GM19372 (cell line): ENCODE measurements at regions not wholly inside any gene's neighbourhood (a gene's known extent, or its start where the extent isn't known, plus 50 kb on each side); places are given as distances from the start of the nearest gene placed in this dataset.

Experiments
- ATAC-seq: cut with Tn5 transposase; IDR thresholded peaks from one replicate; pipeline ENCODE4 v1.9.1; 2021; ENCODE audit warnings: mild to moderate bottlenecking, low read depth, moderate library complexity; ENCODE audit not compliant: unreplicated experiment

DNA sequence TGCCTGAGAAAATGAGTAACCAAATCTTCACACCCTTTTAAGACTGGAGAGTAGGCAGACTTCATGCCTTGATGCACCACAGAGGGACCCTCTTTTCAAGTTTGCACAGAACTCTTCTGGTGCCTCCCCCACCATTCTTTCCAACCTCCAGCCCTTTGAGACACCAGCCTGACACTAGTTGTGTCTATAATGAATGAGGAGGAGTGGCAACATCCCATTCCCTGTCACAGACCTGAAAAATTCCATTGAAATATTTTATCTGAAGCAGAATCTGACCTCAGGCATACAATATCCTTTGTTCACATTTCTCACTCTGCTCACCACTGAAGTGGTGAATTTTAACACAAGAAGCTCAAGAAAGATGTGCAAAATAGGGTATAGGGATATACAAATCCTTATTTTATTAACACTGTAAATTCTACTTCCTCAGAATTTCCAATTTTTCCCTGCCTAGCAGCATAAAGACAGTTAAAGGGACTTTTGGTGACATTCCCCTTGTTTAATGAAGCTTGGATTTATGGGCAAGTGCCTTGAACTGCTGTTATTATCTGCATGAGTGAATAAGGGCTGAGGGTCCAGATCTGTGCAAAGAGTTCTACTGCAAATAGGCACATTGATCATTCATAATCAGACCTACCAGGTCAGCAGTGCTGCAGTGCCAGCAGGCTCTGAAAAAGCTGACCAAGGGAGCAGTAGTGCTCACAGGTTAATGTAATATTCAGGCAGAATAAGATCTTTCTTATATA is 149.9 kb upstream of the PAQR3 start:
- ATAC-seq, result no peak

DNA sequence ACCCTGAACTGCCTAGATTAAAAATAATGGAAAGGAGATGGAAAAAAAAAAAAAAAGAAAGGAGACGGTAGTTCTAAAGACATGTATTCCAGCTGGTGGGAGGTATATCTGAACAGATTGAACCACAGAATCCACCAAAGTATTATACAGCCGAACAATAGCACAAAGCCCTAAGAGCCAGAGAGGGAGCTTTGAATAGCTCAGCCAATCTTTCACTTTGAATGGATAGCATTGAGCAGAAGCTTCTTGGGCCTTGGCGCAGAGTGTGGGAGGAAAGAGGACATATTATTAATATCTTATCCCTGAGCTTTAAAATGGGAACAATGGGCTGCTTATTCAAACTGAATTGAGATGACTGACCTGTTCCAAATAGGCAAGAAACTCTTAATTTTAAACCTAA is 147.8 kb upstream of the PAQR3 start:
- no peak for ATAC-seq

DNA sequence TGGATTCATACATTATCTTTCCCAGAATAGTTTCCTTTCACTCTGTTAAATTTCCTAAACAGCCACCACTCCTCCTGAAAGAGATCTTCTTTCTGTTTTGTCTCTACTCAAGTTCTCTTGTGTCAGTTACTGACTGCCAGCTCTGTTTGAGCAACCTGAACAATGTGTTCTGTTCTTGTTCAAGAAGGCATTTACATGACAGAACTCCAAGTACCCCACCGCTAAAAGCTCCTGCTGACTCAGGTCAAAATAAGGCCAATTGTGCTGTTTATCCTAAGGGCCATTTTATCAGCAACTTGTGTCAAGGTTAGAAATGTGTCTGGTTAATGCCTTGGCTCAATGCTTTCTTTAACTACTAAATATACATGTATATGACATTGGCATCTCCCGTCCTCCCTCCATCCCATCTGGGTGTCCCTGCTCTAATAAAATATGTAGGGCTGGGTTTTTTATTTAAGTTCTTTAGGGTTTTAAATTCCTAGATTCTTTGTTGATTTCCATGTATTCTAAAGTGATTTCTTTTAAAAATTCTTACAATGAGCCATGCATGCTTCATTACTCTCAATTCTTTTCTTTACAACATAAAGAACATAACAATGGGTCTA is 144.3 kb upstream of the PAQR3 start:
- no peak for ATAC-seq

DNA sequence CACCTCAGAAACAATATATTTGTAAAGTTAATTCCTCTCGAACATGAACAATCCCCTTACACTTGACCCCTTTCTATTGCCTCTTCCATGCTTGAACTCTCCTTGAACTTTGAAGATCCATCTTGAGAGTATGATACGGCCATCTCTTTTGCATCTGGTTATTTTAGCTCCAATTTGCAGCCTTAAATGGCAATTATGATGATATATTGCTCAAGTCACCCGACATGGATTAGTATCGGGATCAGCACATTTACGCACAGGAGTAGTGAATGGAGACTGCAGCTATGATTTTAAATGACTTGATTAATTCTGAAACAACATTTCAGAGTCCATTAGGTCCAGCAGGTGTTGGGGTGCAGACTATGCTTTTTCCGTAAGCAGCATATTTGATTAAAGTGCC is 143.8 kb upstream of the PAQR3 start:
- ATAC-seq, result no peak

DNA sequence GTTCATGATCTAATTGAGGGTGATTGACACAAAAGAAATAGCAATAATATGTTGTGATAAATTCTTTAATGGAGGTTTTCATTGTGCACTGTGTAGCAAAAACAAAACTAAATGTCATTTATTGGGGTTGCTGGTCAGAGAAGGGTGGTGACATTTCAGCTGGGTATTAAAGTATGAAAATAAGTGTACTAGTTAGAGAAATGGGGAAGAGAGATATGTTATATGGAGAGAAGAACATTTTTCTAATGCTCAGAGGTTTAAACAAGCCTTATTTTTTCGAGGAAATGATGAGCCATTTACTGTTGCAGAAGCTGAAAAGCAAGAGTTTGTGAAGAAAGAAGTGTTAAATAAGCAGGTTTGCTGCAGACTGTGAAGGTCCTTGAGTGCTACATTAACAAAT is 142.7 kb upstream of the PAQR3 start:
- no peak for ATAC-seq

DNA sequence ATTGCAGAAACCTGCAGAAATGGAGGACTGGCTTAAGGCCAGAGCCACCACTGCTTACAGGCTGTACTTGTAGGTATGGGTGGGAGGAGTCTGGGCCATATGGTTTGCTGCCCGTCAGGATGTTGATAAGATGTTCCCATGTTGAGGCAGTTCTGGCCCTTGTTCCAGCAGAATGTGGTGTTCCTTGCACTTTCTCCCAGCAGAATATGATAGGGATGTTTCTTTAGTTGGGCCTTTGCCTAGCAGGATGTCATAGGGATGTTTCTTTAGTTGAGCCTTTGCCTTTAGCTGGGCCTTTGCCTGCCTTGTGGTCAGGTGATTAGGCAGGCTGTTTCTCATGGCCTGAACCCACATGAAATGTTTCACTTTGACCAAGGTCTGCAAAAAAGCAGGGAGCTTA is 139.1 kb upstream of the PAQR3 start:
- no peak for ATAC-seq

DNA sequence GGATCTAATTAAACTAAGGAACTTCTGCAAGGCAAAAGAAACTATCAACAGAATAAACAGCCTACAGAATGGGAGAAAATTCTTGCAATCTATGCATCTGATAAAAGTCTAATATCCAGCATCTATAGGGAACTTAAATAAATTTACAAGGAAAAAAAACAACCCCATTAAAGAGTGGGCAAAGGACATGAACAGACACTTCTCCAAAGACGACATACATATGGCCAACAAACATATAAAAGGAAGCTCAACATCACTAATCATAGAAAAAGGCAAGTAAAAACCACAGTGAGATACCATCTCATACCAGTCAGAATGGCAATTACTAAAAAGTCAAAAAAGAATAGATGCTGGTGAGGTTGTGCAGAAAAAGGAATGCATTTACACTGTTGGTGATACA is 134.8 kb upstream of the PAQR3 start:
- no peak for ATAC-seq

DNA sequence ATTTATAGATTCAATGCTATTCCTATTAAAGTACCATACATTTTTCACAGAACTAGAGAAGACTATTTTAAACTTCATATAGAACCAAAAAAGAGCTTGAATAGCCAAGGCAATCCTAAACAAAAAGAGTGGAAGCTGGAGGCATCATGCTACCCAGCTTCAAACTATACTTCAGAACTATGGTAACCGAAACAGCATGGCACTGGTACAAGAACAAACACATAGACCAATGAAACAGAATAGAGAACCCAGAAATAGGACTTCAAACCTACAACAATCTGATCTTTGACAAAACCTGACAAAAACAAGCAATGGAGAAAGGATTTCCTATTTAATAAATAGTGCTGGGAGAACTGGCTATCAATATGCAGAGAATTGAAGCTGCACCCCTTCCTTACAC is 134.2 kb upstream of the PAQR3 start:
- ATAC-seq, result no peak

DNA sequence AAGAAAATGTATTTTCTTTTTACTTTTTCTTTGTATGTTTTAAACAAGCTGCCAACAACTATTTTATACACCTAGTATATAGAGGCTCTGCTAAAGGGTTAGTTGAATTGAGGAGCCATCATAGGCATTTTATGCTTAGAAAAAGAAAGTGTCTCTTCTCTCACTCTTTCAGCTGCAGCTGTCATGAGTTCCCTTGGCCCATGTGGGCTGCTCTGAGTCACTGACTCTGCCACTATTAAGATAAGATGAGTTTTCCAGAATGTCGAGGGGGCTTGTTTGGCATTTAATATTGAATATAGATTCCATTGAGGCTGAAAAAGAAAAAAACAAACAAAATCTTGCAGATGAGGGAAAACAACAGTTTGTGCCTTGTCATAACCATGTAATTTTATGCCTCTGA is 126.0 kb upstream of the PAQR3 start:
- no peak for ATAC-seq

DNA sequence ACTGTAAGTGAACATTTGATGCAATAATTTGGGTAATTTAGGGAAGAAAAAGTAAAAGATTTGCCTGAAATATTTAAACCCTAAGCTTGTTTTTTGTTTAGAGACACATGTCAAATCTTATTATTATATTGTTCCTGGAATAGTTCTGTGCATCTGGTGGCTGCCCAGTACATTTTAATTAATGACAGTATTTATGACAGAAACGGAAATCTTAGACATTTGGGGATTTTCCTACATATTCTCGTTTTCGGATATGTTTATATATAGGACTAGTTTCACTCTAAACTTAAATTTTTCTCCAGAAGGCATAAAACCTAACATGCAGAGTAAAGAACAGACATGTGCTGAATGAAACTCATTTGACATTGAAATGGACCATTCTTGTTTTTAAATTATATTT is 125.6 kb upstream of the PAQR3 start:
- no peak for ATAC-seq

DNA sequence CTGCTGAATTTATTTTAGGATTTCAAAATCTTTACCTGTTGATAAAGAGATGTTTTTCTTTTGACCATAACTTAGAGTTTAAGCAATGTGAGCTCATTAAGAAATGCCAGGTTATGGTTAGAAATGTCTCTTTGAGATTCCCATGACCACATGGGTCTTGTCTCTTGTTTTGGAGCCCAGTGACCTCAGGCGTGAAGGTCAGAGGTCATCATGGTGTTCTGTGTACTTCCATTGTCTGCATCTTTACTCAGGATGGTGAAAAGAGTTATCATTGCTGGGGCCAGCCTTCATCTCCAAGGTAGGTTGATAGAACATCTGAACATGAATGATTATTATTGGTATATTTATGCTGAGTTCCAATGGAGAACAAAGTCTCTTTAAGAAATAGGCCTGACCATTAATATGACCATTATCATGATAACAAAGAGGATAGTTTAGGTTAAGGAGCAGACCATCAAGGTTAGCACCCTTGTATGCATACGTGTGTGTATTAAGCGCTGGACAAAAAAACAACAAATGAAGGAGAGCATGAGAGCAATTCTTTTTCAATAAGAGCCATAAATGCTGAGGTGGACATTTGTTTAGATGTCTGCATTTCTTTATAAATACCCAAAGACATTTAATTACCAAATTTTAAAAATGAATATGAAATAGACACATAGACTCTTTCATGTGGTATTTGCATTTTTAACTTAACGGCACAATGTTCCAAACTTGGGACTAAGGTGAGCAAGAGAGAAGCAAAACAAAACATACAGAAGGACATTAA is 120.6 kb upstream of the PAQR3 start:
- ATAC-seq, result no peak

DNA sequence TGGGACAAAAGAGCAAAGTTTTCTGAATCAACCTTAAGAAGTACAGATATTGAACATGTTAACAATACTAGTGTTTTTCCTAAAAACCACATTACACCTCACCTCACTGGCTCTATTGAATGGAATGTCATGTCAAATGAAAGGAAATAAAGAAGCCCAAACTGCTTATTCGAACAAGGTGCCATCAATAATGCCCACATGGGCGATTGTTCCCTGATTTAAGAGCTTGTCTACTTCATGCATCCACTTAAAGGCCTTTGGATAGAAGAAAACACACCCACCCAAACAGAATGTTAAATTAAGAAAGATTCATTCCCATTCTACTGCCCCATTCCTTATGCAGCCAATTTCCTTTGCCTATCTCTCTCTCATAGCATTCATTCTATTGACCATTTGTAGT is 118.5 kb upstream of the PAQR3 start:
- no peak for ATAC-seq

DNA sequence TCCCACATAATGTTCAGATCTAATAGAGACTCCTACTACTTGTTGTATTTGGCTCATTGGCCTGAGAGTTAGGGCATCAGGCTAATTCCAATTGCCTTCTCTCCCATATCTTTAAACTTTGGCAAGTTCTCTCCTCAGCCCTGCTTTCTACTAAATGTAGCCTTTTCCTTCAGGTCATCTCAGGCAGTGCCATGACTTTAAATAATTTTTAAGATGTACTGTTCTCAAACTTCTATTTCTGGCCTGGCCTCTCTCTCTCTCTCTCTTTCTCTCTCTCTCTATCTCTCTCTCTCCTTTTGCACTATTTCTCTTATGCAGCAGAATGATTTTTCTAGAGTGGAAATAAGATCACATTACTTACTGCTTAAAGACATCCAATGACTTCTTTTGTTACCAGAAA is 114.5 kb upstream of the PAQR3 start:
- ATAC-seq, result no peak

DNA sequence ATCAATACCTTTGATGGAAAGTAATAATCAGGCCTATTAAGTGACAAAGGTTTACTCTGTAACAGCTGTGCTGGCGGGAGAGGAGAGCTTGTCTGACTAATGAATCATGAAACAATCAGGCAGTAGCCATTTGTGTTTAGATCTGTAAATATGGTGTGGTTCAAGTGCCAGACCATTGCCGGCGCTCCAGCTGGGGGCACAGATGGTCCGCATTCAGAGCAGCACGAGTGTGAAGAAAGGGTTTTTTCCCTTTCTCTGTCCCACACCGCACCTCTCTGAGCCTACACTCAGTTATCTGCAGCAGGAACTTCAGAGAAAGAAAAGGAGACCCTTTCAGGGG is 111.3 kb upstream of the PAQR3 start:
- no peak for ATAC-seq

DNA sequence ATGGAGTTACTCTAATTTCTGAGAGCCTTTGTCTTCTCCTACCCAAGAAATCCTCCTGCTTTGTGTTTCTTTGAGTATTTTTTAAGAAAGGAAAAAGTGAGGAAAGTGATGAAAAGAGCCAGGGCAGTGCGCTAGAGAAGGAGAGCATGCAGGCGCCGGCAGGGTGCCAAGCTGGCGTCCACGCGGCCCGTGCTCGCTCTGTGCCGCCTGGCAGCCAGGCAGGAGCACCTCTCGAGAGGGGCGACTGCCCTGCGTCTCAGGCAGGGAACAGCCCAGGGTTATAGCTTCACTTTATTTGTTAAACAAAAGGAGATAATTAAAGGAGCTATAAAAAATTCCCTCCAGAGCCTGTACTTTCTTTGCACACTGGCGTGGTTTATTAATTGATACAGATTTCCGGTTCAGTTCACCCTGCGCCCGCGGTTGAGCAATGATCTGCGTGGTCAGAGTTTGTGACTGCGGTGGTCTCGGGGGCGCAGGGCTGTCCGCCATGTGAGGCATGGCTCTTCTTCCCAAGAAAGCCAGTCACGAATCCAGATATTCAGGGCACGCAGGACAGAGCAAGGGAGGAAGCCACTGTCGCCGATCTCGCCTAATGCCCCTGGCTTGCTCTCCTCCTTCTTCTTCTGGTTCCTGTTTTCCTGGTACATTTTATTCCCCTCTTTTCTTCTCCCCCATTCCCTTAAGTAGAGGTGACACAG is 110.8 kb upstream of the PAQR3 start:
- no peak for ATAC-seq

DNA sequence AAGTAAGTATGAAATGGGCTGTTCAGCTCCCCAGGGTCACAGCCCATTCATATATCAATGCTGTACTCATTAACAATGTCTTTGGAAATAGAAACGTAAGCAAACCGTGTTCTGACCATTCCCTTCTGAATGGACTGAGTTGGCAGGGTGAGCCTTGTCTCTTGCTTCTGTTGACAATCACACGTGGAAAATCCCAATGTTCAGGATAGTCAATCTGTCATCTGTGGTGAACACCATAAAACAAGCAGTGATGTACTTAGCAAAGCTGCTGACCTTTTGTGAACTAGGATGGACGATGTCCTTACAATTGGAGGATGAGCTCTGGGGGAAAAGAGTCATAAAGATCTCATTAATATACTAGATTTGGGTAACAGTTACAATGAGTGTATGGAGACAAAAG is 109.6 kb upstream of the PAQR3 start:
- no peak for ATAC-seq

DNA sequence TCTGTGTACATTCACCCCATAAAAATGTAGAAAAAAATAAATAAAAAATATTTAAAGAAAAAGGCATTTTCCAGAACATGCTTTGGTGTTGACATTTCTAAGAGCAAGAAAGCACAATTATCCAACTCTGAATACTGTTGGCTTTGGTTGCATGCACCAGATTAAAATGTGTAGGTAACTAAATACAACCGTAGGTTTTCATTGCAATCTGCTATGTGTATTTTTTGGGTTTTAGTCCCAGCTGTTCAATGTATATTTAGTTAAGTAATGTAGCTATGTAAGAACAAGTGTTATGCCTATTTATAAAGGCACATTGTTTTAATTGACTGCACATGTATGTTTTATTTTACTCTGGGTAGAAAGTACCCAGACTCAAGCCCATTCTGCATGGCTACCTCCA is 108.1 kb upstream of the PAQR3 start:
- no peak for ATAC-seq

DNA sequence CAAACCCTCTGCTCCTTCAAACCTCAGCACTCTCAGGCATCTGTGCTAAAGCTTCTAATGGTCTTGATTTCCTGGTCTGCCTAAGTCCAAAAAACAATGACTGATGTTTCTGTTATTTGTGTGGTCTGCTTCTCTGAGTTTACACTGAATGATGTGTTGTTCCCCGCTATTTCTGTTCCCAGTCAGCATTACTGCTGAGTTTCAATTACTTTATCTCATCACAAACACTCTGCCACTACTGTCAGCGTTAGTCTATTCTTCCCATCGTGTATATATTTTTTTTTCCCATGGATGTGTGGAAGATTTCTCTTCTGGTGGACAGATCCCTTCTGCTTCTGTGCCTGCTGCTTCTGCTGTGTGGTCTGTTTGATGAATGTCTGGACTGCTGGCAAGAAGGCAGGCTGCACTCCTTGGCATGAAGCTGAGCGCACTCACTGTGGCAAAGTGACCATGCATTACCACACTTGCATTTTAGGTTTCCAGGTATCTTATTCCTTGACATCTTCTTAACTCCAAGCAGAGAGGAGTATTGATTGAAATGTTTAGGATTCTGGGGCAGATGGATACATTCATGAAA is 106.9 kb upstream of the PAQR3 start:
- no peak for ATAC-seq

DNA sequence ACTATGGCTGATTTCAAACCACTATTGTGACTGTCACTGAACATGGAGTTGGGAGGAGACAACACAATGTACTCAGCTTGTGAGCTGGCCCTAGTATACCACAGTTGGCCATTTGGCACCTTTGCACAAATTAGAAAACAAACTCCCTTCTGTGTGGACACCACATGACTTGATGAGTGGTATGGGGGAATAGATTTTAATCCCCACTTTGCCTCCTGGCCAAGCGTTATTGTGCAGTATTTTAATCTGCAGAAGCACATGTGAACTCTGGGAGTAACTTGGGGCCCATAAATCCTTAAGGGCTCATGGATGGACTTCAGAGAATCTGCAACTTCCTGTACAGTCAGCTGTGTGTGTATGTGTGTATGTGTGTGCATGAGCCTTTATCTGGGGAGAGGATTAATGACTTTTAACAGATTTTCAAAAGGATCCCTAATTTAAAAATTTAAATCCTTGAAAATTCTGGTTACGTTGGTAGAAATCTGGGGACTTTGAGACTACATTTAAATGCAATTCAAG is 105.0 kb upstream of the PAQR3 start:
- ATAC-seq, result no peak

DNA sequence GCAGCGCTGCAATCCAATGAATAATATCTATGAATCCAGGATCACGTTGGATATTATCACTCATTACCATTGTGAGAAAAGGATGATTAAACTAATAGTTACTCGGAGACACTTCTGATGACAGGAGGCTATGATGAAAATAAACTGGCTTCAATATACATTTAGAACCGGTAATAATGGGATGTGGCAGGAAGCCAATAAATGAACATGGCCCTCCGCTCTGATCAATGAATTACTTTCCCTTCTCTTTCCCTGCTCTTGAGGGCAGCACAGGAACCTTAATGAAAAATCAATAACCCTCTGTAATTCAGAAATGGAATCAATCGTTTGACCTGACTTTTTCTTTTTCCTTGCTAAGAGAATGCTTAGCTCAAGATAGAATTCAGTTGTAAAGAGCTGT is 103.9 kb upstream of the PAQR3 start:
- ATAC-seq, result no peak
